Thoracic aorta (tissue), 2 donors: ENCODE measurements at regions not wholly inside any gene's neighbourhood (a gene's known extent, or its start where the extent isn't known, plus 50 kb on each side); places are given as distances from the start of the nearest gene placed in this dataset.
A peak's percentile ranks its signal among the peaks of the same experiment; 100 is the strongest.

Experiments
- ATAC-seq: fragments of 150-250 bp; one replicate; pipeline ENCODE4 v1.8.0; 2017; ENCODE audit warnings: low read depth; ENCODE audit not compliant: insufficient number of reproducible peaks, low FRiP score
- DNase-seq: peaks from one replicate; pipeline ENCODE4 v3.0.0-alpha.2; 2020; ENCODE audit warnings: low spot score
- H3K27ac ChIP-seq, 2 donors: fragments of 200-600 bp; sonication (generic); 1 replicate in 1 of 2; 2 replicates in 1 of 2; pipeline ENCODE4 v1.5.1; 2016; ENCODE audit warnings: mild to moderate bottlenecking in 2 of 2, moderate library complexity in 2 of 2
- H3K27me3 ChIP-seq: fragments of 200-600 bp; sonication (generic); replicated peaks from 2 replicates; pipeline ENCODE4 v1.6.0; 2016; ENCODE audit warnings: mild to moderate bottlenecking; ENCODE audit not compliant: insufficient read depth
- H3K36me3 ChIP-seq: fragments of 200-600 bp; sonication (generic); one replicate; pipeline ENCODE4 v1.5.1; 2016
- H3K4me1 ChIP-seq, 2 donors: fragments of 200-600 bp; sonication (generic); 1 replicate in 1 of 2; 2 replicates in 1 of 2; pipeline versions ENCODE4 v1.5.1 to v1.6.0; 2016; ENCODE audit warnings: low read depth in 2 of 2, mild to moderate bottlenecking in 1 of 2; ENCODE audit not compliant: control insufficient read depth in 1 of 2
- H3K4me3 ChIP-seq: fragments of 200-600 bp; sonication (generic); 2 replicates; pipeline ENCODE4 v1.5.1; 2016; ENCODE audit warnings: mild to moderate bottlenecking
- H3K9me3 ChIP-seq: fragments of 200-600 bp; sonication (generic); 2 replicates; pipeline ENCODE4 v1.5.1; 2016
- CTCF ChIP-seq: fragments of 200-600 bp; sonication (generic); IDR thresholded peaks from one replicate; pipeline ENCODE4 v1.5.1; 2019; ENCODE audit warnings: antibody characterized with exemption

- H3K9me3 ChIP-seq, result no peaks in the 10 kb centered on the region
- peaks cover 5 to 25% of the 10 kb centered on the region in 2 donors for H3K4me1 ChIP-seq
- H3K27me3 ChIP-seq, result no peaks in the 10 kb centered on the region
- no peak overlapping the region for H3K27ac ChIP-seq
- no peak for TF ChIP-seq CTCF
- DNase-seq (no peak), ATAC-seq (no peak)
- H3K4me3 ChIP-seq, result no peak overlapping the region
- H3K36me3 ChIP-seq, result no peaks in the 10 kb centered on the region
Measured at GRCh38 chr18:10128921-10129501, 215.2 kb downstream of the VAPA start.

DNA sequence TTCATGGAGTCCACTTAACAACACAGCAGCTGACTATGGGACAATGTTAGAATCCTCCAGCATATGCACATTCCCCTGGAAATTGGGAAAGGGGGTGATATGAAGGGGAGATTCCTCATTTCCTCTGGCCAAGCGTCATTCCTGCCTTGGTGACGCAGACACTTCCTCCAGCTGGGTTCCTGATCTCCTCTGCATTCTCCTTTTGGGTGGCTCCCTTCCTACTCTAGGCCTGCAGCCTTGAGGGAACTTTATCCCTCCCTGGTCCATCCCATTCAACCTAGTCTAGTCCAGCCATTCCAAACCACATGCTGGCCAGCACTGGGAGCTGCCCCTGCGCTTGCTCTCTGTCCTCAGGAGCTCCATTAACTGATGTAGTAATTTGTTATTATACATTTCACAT lies 216.8 kb downstream of the VAPA start:
- ATAC-seq, result no peak

DNA sequence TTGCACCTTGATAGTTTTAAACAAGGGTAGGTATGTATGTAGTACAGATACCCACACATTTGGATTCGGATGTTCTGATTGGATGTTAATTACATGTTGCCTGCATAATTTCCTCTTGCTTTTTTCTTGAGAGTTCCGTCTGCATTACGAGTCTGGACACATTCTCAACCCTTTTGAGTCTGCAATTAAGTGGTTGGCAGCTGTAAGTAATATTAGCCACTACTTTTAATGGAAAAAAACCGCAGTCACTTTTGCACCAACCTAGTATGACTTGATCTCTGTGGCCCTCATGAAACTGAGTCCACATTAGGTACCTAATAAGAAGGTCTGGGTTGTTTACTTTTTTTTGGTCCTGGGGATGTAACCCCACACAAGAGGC lies 217.3 kb downstream of the VAPA start:
- Histone ChIP-seq H3K27ac (no peak overlapping the region), H3K36me3 (no peaks in the 10 kb centered on the region), H3K4me3 (no peak overlapping the region), H3K4me1 (peaks cover 5 to 12% of the 10 kb centered on the region in 2 donors), H3K9me3 (no peaks in the 10 kb centered on the region), H3K27me3 (no peaks in the 10 kb centered on the region)
- no peak for TF ChIP-seq CTCF
- ATAC-seq, result no peak
- no peak for DNase-seq

More for the DNA sequence above, 216.8 kb downstream of the VAPA start:
- Histone ChIP-seq H3K36me3 (no peaks in the 10 kb centered on the region), H3K9me3 (no peaks in the 10 kb centered on the region), H3K4me3 (no peak overlapping the region), H3K27me3 (no peaks in the 10 kb centered on the region), H3K4me1 (peaks cover 5 to 12% of the 10 kb centered on the region in 2 donors), H3K27ac (no peak overlapping the region)
- no peak for TF ChIP-seq CTCF
- no peak for DNase-seq

GRCh38 chr18:10131460-10132395 lies 217.9 kb downstream of the VAPA start:
- peaks cover 5 to 12% of the 10 kb centered on the region in 2 donors for H3K4me1 ChIP-seq
- H3K27ac ChIP-seq, result no peak overlapping the region
- no peak for TF ChIP-seq CTCF
- H3K36me3 ChIP-seq, result no peaks in the 10 kb centered on the region
- H3K4me3 ChIP-seq, result peak overlapping the region; percentile 69
- H3K9me3 ChIP-seq, result no peaks in the 10 kb centered on the region
- H3K27me3 ChIP-seq, result no peaks in the 10 kb centered on the region
- ATAC-seq (no peak), DNase-seq (no peak)

- DNase-seq, result no peak
- H3K4me3 ChIP-seq, result no peak overlapping the region
- no peak for TF ChIP-seq CTCF
Measured at GRCh38 chr18:10133516-10133915, 219.7 kb downstream of the VAPA start.

More at GRCh38 chr18:10133516-10133915, 219.7 kb downstream of the VAPA start:
- Histone ChIP-seq H3K27me3 (no peaks in the 10 kb centered on the region), H3K27ac (no peak overlapping the region), H3K36me3 (no peaks in the 10 kb centered on the region), H3K9me3 (no peaks in the 10 kb centered on the region), H3K4me1 (peaks cover 5 to 12% of the 10 kb centered on the region in 2 donors)
- no peak for ATAC-seq
